GM21360 (cell line): ENCODE measurements at regions not wholly inside any gene's neighbourhood (a gene's known extent, or its start where the extent isn't known, plus 50 kb on each side); places are given as distances from the start of the nearest gene placed in this dataset.
"Not testable (repeated sequence)": the region's sequence is repeated elsewhere in the genome, so short reads cannot be mapped to it uniquely, and the experiment has no call there.

Experiments used
- ATAC-seq: cut with Tn5 transposase; IDR thresholded peaks from one replicate; pipeline ENCODE4 v1.9.1; 2021; ENCODE audit warnings: mild to moderate bottlenecking, moderate library complexity; ENCODE audit not compliant: unreplicated experiment

DNA sequence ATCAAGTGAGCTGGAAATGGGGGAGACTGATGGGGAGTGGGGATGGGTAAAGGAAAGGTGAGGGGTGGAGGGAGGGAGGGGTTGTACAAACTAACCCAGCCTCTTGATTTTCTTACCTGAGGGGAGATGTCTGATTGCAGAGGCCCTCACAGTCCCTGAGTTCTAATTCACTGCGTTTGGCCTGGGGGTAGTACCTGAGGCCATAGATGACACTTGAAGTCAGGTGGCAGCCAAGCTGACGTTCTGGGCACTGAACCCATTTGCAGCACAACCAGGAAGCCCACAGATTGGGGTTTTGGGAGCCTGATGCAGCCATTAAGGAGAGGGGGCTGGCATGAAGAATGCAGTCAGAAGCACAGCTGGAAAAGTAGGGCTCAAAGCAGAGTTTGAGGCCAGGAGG, 153.8 kb upstream of the DTNBP1 start:
- no peak for ATAC-seq

DNA sequence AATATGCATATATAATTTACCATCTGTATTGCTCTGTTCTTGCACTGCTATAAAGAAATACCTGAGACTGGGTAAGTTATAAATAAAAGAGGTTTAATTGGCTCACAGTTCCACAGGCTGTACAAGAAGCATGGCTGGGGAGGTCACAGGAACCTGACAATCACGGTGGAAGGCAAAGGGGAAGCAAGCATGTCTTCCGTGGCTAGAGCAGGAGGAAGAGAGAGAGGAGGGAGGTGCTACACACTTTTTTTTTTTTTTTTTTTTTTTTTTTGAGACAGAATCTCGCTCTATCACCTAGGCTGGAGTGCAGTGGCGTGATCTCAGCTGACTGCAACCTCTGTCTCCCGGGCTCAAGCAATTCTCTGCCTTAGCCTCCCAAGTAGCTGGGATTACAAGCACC, 150.9 kb upstream of the DTNBP1 start:
- ATAC-seq: not testable (repeated sequence)

DNA sequence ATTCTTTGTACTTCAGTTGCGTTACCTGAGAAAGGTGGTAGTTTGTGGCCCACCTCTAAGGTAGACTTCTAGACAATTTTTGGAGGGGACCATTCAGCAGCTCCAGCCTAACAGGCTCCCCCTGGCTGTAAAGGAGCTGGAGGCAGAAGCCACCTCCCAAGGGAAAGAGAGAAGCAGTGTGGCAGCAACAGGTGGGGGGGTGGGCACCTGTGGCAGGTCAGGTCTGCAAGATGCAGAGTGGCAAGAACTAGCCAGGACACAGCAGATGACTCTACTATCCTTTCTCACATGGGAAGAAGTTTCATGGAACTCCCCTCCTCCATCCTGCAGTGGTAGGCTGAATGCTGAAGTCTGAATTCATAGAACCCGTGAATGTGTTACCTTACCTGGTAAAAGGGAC, 148.3 kb upstream of the DTNBP1 start:
- no peak for ATAC-seq

DNA sequence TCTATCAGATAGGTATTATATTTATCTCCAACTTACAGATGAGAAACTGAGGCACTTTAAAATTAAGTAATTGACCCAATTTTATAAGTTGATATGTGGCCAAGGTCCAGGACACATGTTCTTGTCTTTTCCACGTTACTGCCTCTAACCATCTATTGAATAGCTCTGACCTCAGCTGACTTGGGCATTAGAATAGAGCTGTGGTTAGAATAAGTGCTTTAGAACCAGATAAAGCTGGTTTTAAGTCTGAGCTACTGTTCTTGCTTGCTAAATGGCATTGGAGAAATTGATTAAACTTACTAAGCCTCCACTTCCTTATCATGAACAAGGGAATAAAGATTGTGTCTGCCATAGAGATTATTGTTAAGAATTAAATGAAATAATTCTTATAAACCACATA, 147.8 kb upstream of the DTNBP1 start:
- no peak for ATAC-seq

GRCh38 chr6:15809367-15809766, 146.5 kb upstream of the DTNBP1 start:
- no peak for ATAC-seq

GRCh38 chr6:15804164-15805154, 141.6 kb upstream of the DTNBP1 start:
- ATAC-seq: no peak

- no peak for ATAC-seq
Measured at GRCh38 chr6:15802466-15802865, 139.6 kb upstream of the DTNBP1 start.

DNA sequence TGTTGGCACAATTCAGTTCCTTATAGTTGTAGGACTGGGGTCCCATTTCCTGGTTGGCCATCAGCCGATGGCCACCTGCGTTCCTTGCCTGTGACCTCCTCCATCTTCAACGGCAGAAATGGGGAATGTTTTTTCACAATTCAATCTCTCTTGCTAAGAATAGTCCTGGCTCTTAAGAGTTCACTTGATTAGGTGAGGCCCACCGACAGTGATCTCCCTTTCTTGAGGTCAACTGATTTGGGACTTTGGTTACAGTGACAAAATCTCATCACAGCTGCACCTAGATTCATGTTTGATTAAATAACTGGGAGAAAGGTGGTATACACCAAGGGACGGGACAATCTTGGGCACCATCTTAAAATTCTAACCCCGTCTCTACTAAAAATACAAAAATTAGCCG, 139.1 kb upstream of the DTNBP1 start:
- no peak for ATAC-seq

DNA sequence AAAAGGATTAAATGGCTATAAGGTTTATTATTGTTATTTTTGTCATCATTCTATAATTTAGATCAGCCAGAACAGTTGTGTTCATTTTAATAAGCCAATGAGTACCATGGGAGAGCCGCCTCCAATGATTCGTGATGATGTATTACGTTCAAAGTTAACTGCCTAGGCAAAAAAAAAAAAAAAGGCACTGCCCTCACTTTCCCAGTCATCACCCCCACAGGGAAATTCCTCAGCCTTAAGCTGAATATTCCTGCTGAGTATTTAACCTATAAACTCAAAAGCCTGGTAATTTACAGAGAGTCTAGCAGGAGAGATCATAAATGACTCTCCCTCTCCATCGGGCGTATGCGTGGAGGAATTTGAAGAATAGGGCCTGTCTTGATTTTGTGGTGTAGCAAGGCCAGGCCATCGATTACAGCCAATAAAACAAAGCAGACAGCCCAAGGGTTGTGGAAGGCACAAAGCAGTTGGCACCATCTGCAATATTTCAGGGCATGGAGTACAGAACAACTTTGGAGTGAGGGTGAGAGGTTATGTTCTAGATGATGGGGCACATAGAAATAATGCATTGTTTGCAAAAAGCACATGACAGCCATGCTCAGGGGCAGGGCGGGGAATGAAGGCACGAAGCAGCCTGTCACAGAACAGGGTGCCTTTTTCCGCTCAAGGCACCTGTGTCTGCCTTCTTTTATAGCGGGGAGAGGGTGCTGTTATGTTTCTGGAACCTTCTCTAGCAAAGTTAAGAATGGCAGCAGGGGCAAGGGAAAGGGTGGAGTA, 138.2 kb upstream of the DTNBP1 start:
- ATAC-seq: no peak

DNA sequence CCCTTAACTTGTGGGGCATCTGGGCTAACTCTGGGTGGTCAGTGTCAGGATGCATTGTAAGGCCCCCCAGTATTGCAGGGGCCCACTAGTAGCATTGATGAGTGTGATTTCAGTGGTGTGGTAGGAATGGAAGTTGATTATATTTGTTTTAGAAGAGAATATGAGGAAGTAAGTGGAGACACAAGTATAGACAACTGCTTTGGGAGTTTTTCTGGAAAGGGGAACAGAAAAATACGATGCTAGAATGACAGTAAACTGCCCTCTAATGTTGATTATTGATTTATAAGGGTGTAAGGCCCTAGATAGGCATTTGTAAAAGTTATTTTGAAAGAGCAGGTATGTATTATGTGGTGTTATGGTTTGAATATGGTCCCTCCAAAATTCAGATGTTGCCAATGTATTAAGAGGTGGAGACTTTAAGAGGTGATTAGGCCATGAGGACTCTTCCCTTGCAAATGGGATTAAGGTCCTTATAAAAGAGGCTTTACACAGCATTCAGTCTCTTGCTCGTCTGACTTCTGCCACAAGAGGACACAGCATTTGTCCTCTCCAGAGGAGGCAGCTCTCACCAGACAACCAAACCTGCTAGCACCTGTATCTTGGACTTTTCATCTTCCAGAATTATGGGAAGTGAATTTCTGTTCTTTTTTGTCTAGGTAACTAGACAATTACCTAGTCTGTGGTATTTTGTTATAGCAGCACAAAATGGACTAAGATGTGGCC, 135.9 kb upstream of the DTNBP1 start:
- ATAC-seq: no peak

- no peak for ATAC-seq
Measured at GRCh38 chr6:15796844-15797243, 134.0 kb upstream of the DTNBP1 start.

DNA sequence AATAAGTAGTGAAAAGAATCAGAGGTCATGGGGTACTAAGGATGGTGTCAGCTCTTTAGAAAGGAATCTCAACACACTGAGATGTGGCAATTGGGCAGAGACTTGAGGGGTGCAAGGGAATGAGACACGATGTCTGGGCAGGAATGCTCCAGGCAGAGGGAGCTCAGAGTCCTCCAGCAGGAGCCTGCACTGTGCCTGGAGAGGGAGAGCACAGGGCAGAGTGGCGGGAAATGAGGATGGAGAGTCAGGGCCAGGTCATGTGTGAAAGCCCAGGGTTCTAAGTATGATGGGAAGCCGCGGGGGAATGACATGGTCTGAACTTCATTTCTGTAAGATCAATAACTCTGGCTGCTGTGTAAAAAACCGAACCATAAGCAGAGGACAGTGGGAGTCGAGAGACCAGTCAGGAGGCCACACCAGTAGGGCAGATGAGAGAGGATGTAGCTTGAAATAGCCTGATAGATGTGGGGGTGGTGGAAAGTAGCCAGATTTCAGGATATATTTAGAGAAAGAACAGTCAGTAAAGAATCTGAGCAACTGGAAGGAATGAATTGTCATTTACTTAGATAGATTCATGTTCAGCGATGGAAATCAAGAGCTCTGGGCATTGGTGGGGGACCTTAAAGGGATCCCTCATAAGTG, 133.4 kb upstream of the DTNBP1 start:
- ATAC-seq: no peak

DNA sequence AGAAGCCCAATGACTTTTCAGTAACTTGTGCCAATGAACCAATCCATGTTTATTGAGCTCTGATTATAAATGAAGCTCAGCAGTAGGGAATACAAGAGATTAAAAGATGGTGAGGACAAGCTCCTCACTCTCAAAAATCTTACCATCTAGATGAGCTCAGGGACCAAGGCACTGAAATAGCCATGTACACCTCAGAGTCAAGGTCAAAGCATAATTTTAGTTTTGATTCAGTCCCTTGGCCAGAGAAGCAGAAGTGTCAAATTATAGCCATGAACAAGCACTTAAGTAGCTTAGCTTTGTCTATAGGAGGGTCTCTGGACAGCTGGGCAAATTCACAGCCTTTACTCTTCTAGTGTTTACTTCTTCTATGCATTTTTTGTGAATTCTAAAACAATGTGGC, 131.0 kb upstream of the DTNBP1 start:
- ATAC-seq: no peak

DNA sequence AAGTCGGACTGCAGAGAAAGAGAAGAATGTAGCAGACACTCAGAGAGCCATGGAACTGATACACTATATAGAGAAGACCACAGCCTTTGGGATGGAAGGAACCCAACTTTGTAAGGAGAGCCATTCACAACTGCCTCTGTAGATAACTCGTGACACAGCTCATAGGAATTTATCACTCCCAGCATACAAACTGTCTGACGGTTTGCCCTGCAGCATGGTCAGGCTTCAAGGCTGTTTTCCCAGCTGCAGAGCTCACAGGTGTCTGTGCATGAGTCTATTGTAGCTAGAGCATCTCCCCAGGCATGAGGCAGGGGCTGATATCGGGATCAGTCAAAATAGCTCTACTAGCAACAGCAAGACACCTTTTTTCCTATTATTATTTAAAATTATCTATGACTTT, 130.5 kb upstream of the DTNBP1 start:
- ATAC-seq: no peak

GRCh38 chr6:15792842-15793241, 130.0 kb upstream of the DTNBP1 start:
- no peak for ATAC-seq

GRCh38 chr6:15791448-15792181, 128.8 kb upstream of the DTNBP1 start:
- ATAC-seq: no peak

- no peak for ATAC-seq
Measured at GRCh38 chr6:15790116-15790515, 127.3 kb upstream of the DTNBP1 start.

DNA sequence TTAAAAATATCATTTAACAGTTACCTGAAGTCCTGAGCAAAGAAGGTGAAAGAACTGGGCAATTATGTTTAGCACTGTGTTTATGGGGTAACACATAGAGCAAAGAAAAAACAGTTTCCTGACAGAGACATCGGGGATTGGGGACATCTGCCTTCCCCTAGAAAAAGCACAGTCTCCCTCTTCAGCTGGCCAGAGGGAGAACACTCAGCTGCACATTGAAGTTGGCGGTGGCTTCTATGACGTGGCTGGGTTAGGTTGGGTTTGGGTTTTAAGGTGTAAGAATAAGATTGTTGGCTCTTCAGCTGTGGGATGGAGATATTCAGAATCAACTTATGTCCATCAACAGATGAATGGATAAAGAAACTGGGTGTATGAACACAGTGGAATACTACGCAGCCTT, 124.0 kb upstream of the DTNBP1 start:
- no peak for ATAC-seq

DNA sequence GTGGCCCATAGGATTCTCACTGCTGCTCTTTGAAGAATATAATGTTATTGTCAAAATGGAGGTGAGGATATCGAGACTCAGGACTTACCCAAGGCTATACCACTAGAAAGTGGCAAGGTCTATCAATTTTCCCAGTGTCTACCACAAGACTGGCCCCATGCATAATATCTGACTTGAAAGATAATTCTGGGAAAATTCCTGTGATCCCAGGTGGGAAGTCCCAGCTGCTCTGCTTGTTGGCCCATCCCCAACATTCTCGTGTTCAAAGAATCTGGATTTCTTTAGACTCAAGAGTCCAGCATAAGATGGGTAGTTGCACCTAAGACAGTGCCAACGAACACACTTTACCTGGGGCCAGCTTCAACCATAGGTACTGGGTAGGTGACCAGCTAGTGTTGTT, 120.7 kb upstream of the DTNBP1 start:
- no peak for ATAC-seq

DNA sequence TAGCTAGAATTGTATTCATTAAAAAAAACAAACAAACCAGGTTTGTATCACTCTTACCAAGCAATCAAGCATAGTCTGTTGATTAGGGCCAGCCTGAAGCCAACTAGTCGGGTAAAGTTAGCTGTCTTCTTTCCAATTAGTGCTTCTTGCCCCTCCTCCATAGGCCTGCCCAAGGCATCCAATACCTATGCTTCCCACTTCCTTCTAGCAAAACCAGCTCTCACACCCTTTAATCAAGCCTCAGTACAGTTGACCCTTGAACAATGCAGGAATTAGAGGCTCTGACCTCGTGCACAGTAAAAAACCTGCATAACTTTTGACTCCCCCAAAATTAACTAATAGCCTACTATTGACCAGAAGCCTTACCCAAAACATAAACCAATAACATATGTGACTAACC, 119.1 kb upstream of the DTNBP1 start:
- ATAC-seq: no peak
